ENCODE measurements at regions not wholly inside any gene's neighbourhood (a gene's known extent, or its start where the extent isn't known, plus 50 kb on each side); places are given as distances from the start of the nearest gene placed in this dataset.

DNA sequence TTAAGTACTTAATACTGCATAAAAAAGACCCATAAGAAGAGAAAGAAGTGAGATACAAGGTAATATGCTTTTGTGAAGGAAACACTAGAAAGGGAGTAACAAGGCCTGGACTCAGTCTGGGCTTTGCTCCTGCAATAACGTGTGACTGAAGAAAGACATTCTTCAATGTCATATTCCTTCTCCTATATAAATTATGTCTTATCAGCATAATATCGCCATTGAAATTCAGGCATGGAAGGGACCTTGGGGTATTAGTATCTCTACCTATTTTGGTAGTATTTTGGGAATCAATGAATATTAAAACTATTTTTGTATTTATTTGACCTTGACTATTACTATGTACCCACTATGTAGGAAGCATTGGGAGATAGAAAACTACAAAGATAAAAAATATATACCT lies 62.2 kb upstream of the GIMD1 start:
- DNase-seq (ENCODE audit: low read depth in 3 of 3), result no peak

DNA sequence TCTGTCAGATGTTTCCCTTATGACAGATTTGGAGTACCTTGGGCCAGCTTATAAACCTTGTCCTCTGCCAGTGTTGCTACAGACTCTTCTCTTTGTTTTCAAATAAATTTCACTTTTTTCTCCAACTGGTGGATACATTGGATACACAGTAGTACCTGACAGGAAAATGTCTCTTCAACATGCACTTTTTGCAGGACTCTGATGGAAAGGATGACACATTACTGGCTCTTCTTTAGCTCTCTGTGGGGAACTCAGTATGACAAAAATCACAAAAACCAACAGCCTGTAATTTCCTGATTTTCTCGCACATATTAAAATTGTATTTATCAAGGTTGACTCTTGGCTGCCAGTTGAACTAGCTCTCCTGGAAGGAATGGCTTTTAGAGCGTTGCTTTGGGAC lies 61.3 kb upstream of the GIMD1 start:
- DNase-seq (ENCODE audit: low read depth in 3 of 3), result no peak

DNA sequence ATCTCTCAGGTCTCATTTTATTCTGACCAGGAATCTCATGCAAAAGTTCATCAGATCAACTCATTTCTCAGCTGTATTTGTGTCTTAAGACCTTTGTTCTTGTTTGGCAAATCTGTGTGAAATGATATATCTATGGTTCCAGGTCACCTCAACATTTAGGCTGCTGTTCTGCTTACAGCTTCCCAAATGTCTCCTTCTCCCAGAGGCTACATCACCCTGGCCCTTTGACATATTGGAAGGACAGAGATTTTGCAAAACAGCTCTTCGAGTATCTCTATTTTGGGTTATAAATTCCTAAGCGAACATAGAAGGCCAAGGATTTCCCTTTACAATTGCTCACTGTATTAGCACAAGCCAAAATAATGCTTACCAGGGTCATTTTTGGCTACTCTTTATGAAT lies 57.5 kb upstream of the GIMD1 start:
- no peak for DNase-seq (ENCODE audit: low read depth in 3 of 3)

DNA sequence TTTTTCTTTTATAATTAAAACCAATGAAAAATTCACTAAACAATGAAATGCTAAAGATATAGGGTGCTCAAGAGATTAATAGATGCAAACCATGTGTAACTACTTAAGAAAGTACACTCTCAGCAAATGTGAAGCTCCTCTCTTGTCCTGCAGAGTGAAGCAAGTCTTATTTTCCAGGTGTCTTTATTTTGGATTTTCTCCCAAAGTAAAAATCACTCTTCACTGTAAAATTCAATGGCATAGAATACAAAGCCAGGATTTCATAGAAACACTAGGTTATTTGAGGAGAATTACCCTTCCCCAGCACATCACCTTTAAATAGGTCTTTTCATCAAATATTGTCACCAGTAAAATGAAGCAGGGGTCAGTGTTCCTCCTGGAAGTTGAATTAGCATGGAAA lies 57.0 kb upstream of the GIMD1 start:
- no peak for DNase-seq (ENCODE audit: low read depth in 3 of 3)

DNA sequence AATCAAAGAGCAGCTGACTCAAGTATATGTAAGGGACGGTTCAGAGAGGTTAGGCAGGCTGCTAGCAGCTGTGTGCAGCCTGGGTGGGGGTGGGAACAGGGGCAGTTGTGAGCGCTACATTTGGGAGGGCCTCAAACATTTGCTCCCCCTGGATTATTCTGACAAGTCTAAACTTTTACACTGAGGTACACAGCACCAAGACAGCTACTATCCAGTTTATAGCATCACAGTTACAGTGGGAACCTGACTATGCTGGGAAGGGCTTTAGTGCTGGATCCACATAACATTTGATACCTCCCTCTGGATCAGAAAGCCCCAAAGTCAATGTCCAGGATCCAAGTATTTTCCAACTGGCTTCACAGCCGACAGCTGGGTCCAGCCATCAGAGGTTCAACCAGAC lies 55.8 kb upstream of the GIMD1 start:
- DNase-seq (ENCODE audit: low read depth in 3 of 3), result no peak

DNA sequence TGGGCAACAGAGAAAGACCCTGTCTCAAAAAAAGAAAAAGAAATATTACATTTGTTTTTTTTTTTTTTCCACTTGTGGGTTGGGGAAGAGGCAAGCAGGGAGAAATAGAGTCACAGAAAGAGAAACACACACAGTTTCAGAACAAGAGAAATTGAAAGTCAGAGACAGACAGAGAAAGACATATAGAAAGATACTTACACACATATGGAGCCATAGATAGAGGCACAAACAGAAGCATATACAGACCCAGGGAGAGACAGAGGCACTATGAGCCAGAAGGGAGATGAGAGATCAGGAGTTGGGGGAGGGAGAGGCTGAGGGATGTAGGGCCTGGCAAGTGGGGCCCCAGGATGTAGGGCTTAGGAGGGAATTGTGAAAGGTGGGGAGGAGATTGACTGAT lies 55.2 kb upstream of the GIMD1 start:
- DNase-seq (ENCODE audit: low read depth in 3 of 3), result no peak

DNA sequence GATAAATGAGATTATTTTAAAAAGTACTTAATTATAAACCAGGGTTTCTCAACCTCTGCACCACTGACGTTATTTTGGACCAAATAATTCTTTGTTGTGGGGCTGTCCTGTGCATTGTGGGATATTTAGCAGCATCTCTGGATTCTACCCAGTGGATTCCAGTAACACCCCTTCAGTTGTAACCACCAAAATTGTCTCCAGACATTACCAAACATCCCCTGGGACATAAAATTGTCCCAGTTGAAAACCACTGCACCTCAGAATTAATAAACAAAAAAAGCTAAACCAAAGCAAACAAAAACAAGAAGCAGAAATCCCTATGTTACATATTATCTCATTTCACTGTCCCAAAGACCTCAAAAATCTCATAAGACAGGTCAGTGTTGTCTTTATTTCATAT lies 54.2 kb upstream of the GIMD1 start:
- no peak for DNase-seq (ENCODE audit: low read depth in 3 of 3)

DNA sequence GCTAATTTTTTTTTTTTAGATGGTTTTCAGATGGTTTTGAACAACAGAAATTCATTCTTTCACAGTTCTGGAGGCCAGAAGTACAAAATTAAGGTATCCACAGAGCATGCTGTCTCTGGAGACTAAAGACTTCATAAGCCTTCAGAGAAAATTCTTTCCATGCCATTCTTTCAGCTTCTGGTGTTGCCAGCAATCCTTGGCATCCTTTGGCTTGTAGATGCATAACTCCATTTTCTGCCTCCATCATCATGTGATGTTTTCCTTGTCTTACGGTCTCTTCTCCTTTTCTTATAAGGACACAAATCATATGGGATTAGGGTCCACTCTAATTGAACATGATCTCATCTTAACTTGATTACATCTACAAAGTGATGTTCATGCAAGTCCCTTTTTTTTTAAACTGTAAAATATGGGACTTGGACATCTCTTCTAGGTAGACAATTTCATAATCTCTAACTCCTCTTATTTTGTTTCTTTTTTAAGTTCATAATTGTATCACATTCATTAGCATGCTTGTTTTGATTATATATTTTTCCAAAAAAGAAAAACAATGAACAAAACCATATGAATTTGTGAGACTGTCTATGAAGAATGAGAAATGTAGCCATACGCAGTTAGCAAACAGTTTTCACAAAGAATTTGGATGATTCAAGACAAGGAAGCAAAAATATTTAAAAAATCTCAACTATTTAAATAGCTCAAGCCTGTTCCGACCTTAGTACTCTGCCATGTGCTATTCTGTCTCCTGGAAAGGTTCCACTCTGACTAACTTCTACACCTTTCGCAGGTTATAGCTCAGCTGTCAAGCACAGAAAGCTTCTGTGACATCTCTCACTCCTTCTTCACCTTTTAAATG lies 53.1 kb upstream of the GIMD1 start:
- no peak for DNase-seq (ENCODE audit: low read depth in 3 of 3)

DNA sequence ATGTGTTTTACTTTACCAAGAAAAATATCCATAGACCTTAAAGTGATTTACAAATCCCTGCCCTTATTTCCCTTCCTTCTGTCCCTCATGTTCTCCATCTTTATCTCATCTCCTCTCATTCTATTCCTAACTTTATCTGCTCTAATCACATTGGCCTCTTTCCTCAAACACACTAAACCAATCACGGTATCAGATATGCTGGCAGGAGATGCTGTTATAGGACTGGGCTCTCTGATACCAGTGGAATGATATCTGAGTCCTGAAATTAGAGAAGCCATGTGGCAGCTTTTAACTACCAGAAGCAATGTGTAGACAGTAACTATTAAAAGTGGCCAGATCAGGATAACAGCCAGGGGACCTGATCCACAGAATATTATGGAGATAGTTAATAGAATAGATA lies 49.9 kb upstream of the GIMD1 start:
- DNase-seq (ENCODE audit: low read depth in 3 of 3), result no peak

Data from stimulated activated CD4-positive, alpha-beta T cell treated with anti-CD3 and anti-CD28 coated beads, TNF-alpha, amount 100 ng/mL, for 48 hours (primary cell).